ENCODE measurements at regions not wholly inside any gene's neighbourhood (a gene's known extent, or its start where the extent isn't known, plus 50 kb on each side); places are given as distances from the start of the nearest gene placed in this dataset.

DNA sequence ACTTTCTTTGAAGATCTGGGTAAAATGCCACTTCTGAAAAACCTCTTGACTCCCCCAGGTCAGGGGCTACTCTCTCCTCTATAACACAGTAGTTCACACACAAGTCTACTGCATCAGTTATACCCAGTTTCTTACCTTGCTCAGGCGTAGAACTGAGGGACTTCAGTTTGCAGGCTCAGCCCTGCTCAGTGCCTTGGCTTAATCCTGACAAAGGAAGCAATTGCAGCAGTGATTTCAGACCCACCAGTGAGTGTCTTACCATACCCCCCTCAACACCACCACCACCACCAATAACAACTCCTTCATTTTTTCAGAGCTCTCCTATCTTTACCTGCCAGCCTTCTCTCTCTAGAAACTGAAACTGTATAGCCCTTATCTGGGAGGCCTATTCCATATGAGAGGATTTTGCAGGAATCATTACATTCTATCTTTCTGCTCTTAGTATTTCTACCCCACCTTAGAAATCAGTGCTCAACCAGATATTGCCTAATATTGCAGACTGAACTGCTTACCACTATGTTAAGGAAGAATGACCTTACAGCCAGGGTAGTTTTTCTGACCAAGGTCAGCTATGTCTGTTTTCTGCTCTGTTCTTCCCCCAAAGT, 105.5 kb upstream of the S1PR1 start:
- TF ChIP-seq, protein P1, sequence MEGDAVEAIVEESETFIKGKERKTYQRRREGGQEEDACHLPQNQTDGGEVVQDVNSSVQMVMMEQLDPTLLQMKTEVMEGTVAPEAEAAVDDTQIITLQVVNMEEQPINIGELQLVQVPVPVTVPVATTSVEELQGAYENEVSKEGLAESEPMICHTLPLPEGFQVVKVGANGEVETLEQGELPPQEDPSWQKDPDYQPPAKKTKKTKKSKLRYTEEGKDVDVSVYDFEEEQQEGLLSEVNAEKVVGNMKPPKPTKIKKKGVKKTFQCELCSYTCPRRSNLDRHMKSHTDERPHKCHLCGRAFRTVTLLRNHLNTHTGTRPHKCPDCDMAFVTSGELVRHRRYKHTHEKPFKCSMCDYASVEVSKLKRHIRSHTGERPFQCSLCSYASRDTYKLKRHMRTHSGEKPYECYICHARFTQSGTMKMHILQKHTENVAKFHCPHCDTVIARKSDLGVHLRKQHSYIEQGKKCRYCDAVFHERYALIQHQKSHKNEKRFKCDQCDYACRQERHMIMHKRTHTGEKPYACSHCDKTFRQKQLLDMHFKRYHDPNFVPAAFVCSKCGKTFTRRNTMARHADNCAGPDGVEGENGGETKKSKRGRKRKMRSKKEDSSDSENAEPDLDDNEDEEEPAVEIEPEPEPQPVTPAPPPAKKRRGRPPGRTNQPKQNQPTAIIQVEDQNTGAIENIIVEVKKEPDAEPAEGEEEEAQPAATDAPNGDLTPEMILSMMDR (IDR thresholded peaks at IDR 0.05), result no peak
- no peak for TF ChIP-seq EZH2 (IDR thresholded peaks at IDR 0.05)
- TF ChIP-seq EZH2phosphoT487 (IDR thresholded peaks at IDR 0.05), result no peak

Measured in neural progenitor cell (in vitro differentiated cells).